ENCODE measurements at regions not wholly inside any gene's neighbourhood (a gene's known extent, or its start where the extent isn't known, plus 50 kb on each side); places are given as distances from the start of the nearest gene placed in this dataset.

DNA sequence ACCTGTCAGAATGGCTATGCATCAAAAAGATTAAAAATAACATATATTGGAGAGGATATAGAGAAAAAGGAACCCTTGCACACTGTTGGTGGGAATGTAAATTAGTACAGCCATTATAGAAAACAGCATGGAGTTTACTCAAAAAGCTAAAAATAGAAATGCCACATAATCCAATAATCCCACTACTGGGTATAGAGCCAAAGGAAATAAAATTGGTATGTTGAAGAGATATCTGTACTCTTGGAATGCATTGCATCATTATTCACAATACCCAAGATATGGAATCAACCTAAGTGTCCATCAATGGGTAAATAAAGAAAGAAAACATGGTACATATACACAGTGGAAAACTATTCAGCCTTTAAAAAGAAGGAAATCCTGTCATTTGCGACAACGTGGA is 77.2 kb downstream of the C1D start:
- Histone ChIP-seq H3K4me3 (ENCODE audit: low read length) (no peak overlapping the region), H3K36me3 (ENCODE audit: control insufficient read depth, insufficient read depth, low read length, severe bottlenecking) (no peaks in the 10 kb centered on the region), H3K4me1 (ENCODE audit: control insufficient read depth, insufficient read depth, low read length) (no peaks in the 10 kb centered on the region), H3K9ac (ENCODE audit: low read length) (no peak overlapping the region), H3K27me3 (replicated peaks; ENCODE audit: control insufficient read depth, insufficient read depth, low read length) (no peaks in the 10 kb centered on the region), H3K9me3 (ENCODE audit: control insufficient read depth, low read length) (no peaks in the 10 kb centered on the region)
- no peak for DNase-seq (ENCODE audit: low read depth)

DNA sequence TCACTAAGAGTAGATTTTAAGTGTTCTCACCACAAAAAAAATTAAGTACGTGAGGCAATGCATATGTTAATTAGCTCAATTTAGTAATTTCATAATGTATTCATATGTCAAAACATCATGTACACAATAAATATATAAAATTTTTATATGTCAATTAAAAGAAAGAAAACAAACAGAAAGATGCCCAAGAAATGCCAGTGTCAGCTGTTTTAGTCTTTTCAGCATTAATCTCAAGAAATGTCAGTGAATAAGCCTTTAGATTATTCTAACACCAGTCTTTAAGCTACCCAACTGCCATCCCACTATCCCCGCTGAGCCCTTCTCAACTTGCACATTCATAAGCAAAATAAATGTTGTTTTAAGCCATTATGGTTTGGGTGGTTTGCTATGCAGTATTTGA is 76.5 kb downstream of the C1D start:
- Histone ChIP-seq H3K9ac (ENCODE audit: low read length) (no peak overlapping the region), H3K9me3 (ENCODE audit: control insufficient read depth, low read length) (no peaks in the 10 kb centered on the region), H3K27me3 (replicated peaks; ENCODE audit: control insufficient read depth, insufficient read depth, low read length) (no peaks in the 10 kb centered on the region), H3K4me1 (ENCODE audit: control insufficient read depth, insufficient read depth, low read length) (no peaks in the 10 kb centered on the region), H3K4me3 (ENCODE audit: low read length) (no peak overlapping the region), H3K36me3 (ENCODE audit: control insufficient read depth, insufficient read depth, low read length, severe bottlenecking) (no peaks in the 10 kb centered on the region)
- DNase-seq (ENCODE audit: low read depth): no peak

Measured in adipocyte (in vitro differentiated cells).